H1 (cell line): ENCODE measurements at regions not wholly inside any gene's neighbourhood (a gene's known extent, or its start where the extent isn't known, plus 50 kb on each side); places are given as distances from the start of the nearest gene placed in this dataset.

Experiments used
- CTCF ChIA-PET: fragments of 300-600 bp; sonication (Branson Sonifier 250); formaldehyde crosslinking; loops from one replicate; lab custom pipeline; 2021; ENCODE audit not compliant: partially characterized antibody; lab: Charles Lee
- POLR2A ChIA-PET: fragments of 300-600 bp; sonication (Branson Sonifier 250); formaldehyde crosslinking; loops from one replicate; lab custom pipeline; 2021; ENCODE audit warnings: inconsistent platforms; ENCODE audit not compliant: partially characterized antibody; lab: Charles Lee
- DNase-seq, 2 experiments: peaks; one replicate each; pipeline versions ENCODE4 v3.0.0 to v3.0.0-alpha.2; 2010 to 2022; ENCODE audit warnings: low spot score in 2 of 2, low read depth in 1 of 2, mixed read lengths in 1 of 2
- FAIRE-seq: peaks from 2 replicates; lab custom pipeline; 2011; peaks lifted over from hg19 to GRCh38; lab: Jason Lieb, UNC
- H2AFZ ChIP-seq: 2 replicates; pipeline ENCODE4 v1.8.1; 2012; ENCODE audit warnings: low read length, inconsistent platforms
- H2AK5ac ChIP-seq: 2 replicates; pipeline ENCODE4 v1.6.1; 2013; ENCODE audit warnings: low read depth, low read length
- H2BK120ac ChIP-seq: replicated peaks from 2 replicates; pipeline ENCODE3; 2013; ENCODE audit warnings: low read depth, low read length, inconsistent platforms
- H2BK12ac ChIP-seq: 2 replicates; pipeline ENCODE4 v1.6.1; 2013; ENCODE audit warnings: low read depth, low read length
- H2BK15ac ChIP-seq: 2 replicates; pipeline ENCODE4 v1.6.1; 2013; ENCODE audit warnings: low read length
- H2BK20ac ChIP-seq: 2 replicates; pipeline ENCODE4 v1.6.1; 2013; ENCODE audit warnings: low read length
- H2BK5ac ChIP-seq: 2 replicates; pipeline ENCODE4 v1.6.1; 2013; ENCODE audit warnings: low read depth, low read length
- H3K14ac ChIP-seq: 2 replicates; pipeline ENCODE4 v1.6.1; 2013; ENCODE audit warnings: inconsistent platforms; ENCODE audit not compliant: insufficient read length
- H3K18ac ChIP-seq: 2 replicates; pipeline ENCODE4 v1.6.1; 2013; ENCODE audit warnings: low read length; ENCODE audit errors: extremely low read depth
- H3K23ac ChIP-seq: 2 replicates; pipeline ENCODE4 v1.6.1; 2013; ENCODE audit warnings: inconsistent platforms; ENCODE audit not compliant: insufficient read length
- H3K23me2 ChIP-seq: 2 replicates; pipeline ENCODE4 v1.6.1; 2013; ENCODE audit warnings: low read depth, low read length
- H3K27ac ChIP-seq: 2 replicates; pipeline ENCODE4 v1.6.1; 2011; ENCODE audit warnings: low read depth, low read length, inconsistent platforms
- H3K27me3 ChIP-seq, 4 experiments: replicated peaks in 1 of 4; 1 replicate in 1 of 4; 2 replicates in 3 of 4; pipeline versions ENCODE4 v1.6.1 to v1.8.1; 2011 to 2013; ENCODE audit warnings: low read length in 3 of 4, mild to moderate bottlenecking in 3 of 4, inconsistent platforms in 2 of 4, mixed read lengths in 2 of 4, moderate library complexity in 1 of 4; ENCODE audit not compliant: control insufficient read depth in 3 of 4, insufficient read depth in 3 of 4; ENCODE audit errors: extremely low read depth in 1 of 4
- H3K36me3 ChIP-seq, 4 experiments: 2 replicates each; pipeline versions ENCODE4 v1.6.1 to v1.8.1; 2011 to 2013; ENCODE audit warnings: mild to moderate bottlenecking in 4 of 4, low read length in 3 of 4, moderate library complexity in 2 of 4, control low read depth in 1 of 4, inconsistent platforms in 1 of 4; ENCODE audit not compliant: insufficient read depth in 4 of 4, control insufficient read depth in 2 of 4
- H3K4ac ChIP-seq: replicated peaks from 2 replicates; pipeline ENCODE3; 2013; ENCODE audit warnings: low read length, low read depth, mixed read lengths, inconsistent platforms; ENCODE audit not compliant: insufficient read length
- H3K4me1 ChIP-seq, 4 experiments: replicated peaks in 1 of 4; 1 replicate in 1 of 4; 2 replicates in 3 of 4; pipeline versions ENCODE4 v1.6.1 to v1.8.1; 2011 to 2013; ENCODE audit warnings: low read length in 3 of 4, inconsistent platforms in 2 of 4, mixed read lengths in 1 of 4; ENCODE audit not compliant: insufficient read depth in 4 of 4, control insufficient read depth in 3 of 4
- H3K4me2 ChIP-seq, 2 experiments: 2 replicates each; pipeline versions ENCODE4 v1.6.1 to v1.8.1; 2011 to 2013; ENCODE audit warnings: low read depth in 2 of 2, low read length in 2 of 2, control low read depth in 1 of 2, inconsistent platforms in 1 of 2, mild to moderate bottlenecking in 1 of 2; ENCODE audit not compliant: insufficient read depth in 1 of 2
- H3K4me3 ChIP-seq, 4 experiments: fragments of 200-600, 300-600 bp in 1 of 4; sonication (generic), shearing (Covaris generic), sonication (Bioruptor Twin) in 1 of 4; 2 replicates each; pipeline versions ENCODE4 v1.5.1 to v1.8.1; 2011 to 2016; ENCODE audit warnings: low read length in 4 of 4, low read depth in 3 of 4, control low read depth in 2 of 4, inconsistent platforms in 2 of 4, mild to moderate bottlenecking in 2 of 4, mixed read lengths in 1 of 4, moderate library complexity in 1 of 4; ENCODE audit not compliant: insufficient read depth in 2 of 4; ENCODE audit errors: extremely low read depth in 1 of 4
- H3K56ac ChIP-seq: replicated peaks from 2 replicates; pipeline ENCODE3; 2013; ENCODE audit warnings: low read depth, mild to moderate bottlenecking, mixed read lengths, low read length, inconsistent platforms; ENCODE audit not compliant: insufficient read length
- H3K79me1 ChIP-seq: 2 replicates; pipeline ENCODE4 v1.6.1; 2013; ENCODE audit warnings: low read depth, low read length, control low read depth
- H3K79me2 ChIP-seq, 2 experiments: 2 replicates each; pipeline versions ENCODE4 v1.6.1 to v1.8.1; 2012 to 2013; ENCODE audit warnings: low read length in 2 of 2, mild to moderate bottlenecking in 2 of 2, inconsistent platforms in 1 of 2; ENCODE audit not compliant: insufficient read depth in 2 of 2, control insufficient read depth in 1 of 2
- H3K9ac ChIP-seq, 4 experiments: replicated peaks in 1 of 4; 1 replicate in 1 of 4; 2 replicates in 3 of 4; pipeline versions ENCODE4 v1.6.1 to v1.8.1; 2011 to 2013; ENCODE audit warnings: low read depth in 3 of 4, low read length in 3 of 4, control low read depth in 2 of 4, mild to moderate bottlenecking in 2 of 4, moderate library complexity in 2 of 4, inconsistent platforms in 1 of 4; ENCODE audit errors: extremely low read depth in 1 of 4
- H3K9me3 ChIP-seq, 2 experiments: 2 replicates each; pipeline versions ENCODE4 v1.6.1 to v1.8.1; 2012 to 2013; ENCODE audit warnings: mild to moderate bottlenecking in 2 of 2, moderate library complexity in 2 of 2, control low read depth in 1 of 2, inconsistent platforms in 1 of 2, low read depth in 1 of 2, low read length in 1 of 2, mixed read lengths in 1 of 2; ENCODE audit not compliant: insufficient read depth in 2 of 2
- H4K20me1 ChIP-seq, 2 experiments: replicated peaks in 1 of 2; 2 replicates each; pipeline versions ENCODE3 to v1.8.1; 2011 to 2013; ENCODE audit warnings: inconsistent platforms in 2 of 2, low read length in 2 of 2, mild to moderate bottlenecking in 1 of 2; ENCODE audit not compliant: insufficient read depth in 2 of 2, control insufficient read depth in 1 of 2
- H4K5ac ChIP-seq: 2 replicates; pipeline ENCODE4 v1.6.1; 2013; ENCODE audit warnings: low read length, low read depth, mixed read lengths, inconsistent platforms; ENCODE audit not compliant: insufficient read length
- H4K8ac ChIP-seq: 2 replicates; pipeline ENCODE4 v1.8.0; 2013; ENCODE audit warnings: mild to moderate bottlenecking, moderate library complexity, low read length, inconsistent platforms; ENCODE audit not compliant: insufficient read depth; ENCODE audit errors: extremely low read depth
- H4K91ac ChIP-seq: replicated peaks from 2 replicates; pipeline ENCODE3; 2013; ENCODE audit warnings: low read length, mixed read lengths, inconsistent platforms; ENCODE audit not compliant: insufficient read length
- BACH1 ChIP-seq: IDR thresholded peaks from 2 replicates; pipeline ENCODE4 v1.6.1; 2012; ENCODE audit warnings: low read length, improper control_type of control experiment
- BRCA1 ChIP-seq: IDR thresholded peaks from 2 replicates; pipeline ENCODE4 v1.6.1; 2012; ENCODE audit warnings: low read depth, low read length, improper control_type of control experiment
- CHD1 ChIP-seq: IDR thresholded peaks from 2 replicates; pipeline ENCODE4 v1.6.1; 2012; ENCODE audit warnings: low read depth, low read length, improper control_type of control experiment
- CTBP2 ChIP-seq: IDR thresholded peaks from 2 replicates; pipeline ENCODE4 v1.7.0; 2011; ENCODE audit warnings: borderline replicate concordance, mild to moderate bottlenecking, moderate library complexity, mixed read lengths, low read length; ENCODE audit not compliant: insufficient read depth, insufficient read length
- E2F6 ChIP-seq: IDR thresholded peaks from 2 replicates; pipeline ENCODE4 v1.6.1; 2012; ENCODE audit warnings: inconsistent platforms
- JUN ChIP-seq: IDR thresholded peaks from 2 replicates; pipeline ENCODE4 v1.6.1; 2011; ENCODE audit warnings: low read depth, mild to moderate bottlenecking, improper control_type of control experiment, low read length
- KDM5A ChIP-seq: fragments of 200-600 bp; IDR thresholded peaks from 2 replicates; pipeline ENCODE4 v1.7.1; 2012; ENCODE audit warnings: mild to moderate bottlenecking, low read length, inconsistent platforms, mixed read lengths
- NANOG ChIP-seq: IDR thresholded peaks from 2 replicates; pipeline ENCODE4 v1.6.1; 2011; ENCODE audit warnings: low read length, low read depth, mild to moderate bottlenecking, inconsistent platforms; ENCODE audit not compliant: insufficient read depth, poor library complexity, severe bottlenecking
- POU5F1 ChIP-seq: IDR thresholded peaks from 2 replicates; pipeline ENCODE4 v1.6.1; 2011; ENCODE audit warnings: low read depth, mild to moderate bottlenecking, low read length, moderate library complexity
- SRF ChIP-seq: IDR thresholded peaks from 2 replicates; pipeline ENCODE4 v1.6.1; 2011; ENCODE audit warnings: mild to moderate bottlenecking, low read depth, low read length, moderate library complexity
- SUZ12 ChIP-seq: fragments of 200-600 bp; sonication (generic); IDR thresholded peaks from 2 replicates; pipeline ENCODE4 v1.6.1; 2012; ENCODE audit warnings: mild to moderate bottlenecking, inconsistent platforms, low read length, moderate library complexity, mixed read lengths
- WGBS, 2 experiments: shearing (Covaris generic) in 1 of 2; methylation state at CpG; one replicate each; pipeline versions ENCODE4 v1.1.6 to v1.1.7; 2013 to 2015; ENCODE audit warnings: low lambda C conversion rate in 2 of 2, mixed read lengths in 2 of 2, inconsistent platforms in 1 of 2, low coverage in 1 of 2, missing lambda C conversion rate in 1 of 2; ENCODE audit not compliant: insufficient replicate concordance in 2 of 2, insufficient coverage in 1 of 2, insufficient read length in 1 of 2; ENCODE audit errors: extremely low coverage in 1 of 2, missing lambda C conversion rate in 1 of 2; 5-methylcytosine and 5-hydroxymethylcytosine counted together

GRCh38 chr4:123463869-123464268 is 67.3 kb downstream of the SPRY1 start:
- WGBS, 2 experiments, result 83% methylated on average over 3 of the region's 3 CpGs; no CpG with 5 or more reads in 1 of the 2 experiments
- no peak overlapping the region for H4K8ac ChIP-seq
- H2BK15ac ChIP-seq, result no peak overlapping the region
- TF ChIP-seq CTBP2 (no peak), SRF (no peak), SUZ12 (no peak), POU5F1 (no peak), CHD1 (no peak), BACH1 (no peak), KDM5A (no peak), BRCA1 (no peak), JUN (no peak), NANOG (no peak), E2F6 (no peak)
- H3K79me2 ChIP-seq, result no peaks in the 10 kb centered on the region
- H4K91ac ChIP-seq, result no peak overlapping the region
- no peak overlapping the region for H3K9ac ChIP-seq
- DNase-seq, result no peak
- no peak overlapping the region for H2BK20ac ChIP-seq
- ChIA-PET CTCF (interaction anchor here (0.7 to 1.1 kb wide), 3 partner anchors 9 to 97 kb away, joined by 3 to 4 read pairs (median 3); no protein-coding TSS in a partner anchor), POLR2A (no interaction called here)
- no peak overlapping the region for H2BK5ac ChIP-seq
- FAIRE-seq, result no peak
- no peaks in the 10 kb centered on the region for H3K4me1 ChIP-seq
- H2AK5ac ChIP-seq, result no peak overlapping the region
- H3K9me3 ChIP-seq, result no peaks in the 10 kb centered on the region
- H3K36me3 ChIP-seq, result no peaks in the 10 kb centered on the region
- no peak overlapping the region for H3K4me2 ChIP-seq
- H3K79me1 ChIP-seq, result no peaks in the 10 kb centered on the region
- H2BK120ac ChIP-seq, result no peak overlapping the region
- no peak overlapping the region for H2AFZ ChIP-seq
- H3K4ac ChIP-seq, result no peak overlapping the region
- H3K14ac ChIP-seq, result no peak overlapping the region
- H4K5ac ChIP-seq, result no peak overlapping the region
- H3K27me3 ChIP-seq, result no peaks in the 10 kb centered on the region
- no peaks in the 10 kb centered on the region for H4K20me1 ChIP-seq
- H3K23me2 ChIP-seq, result no peaks in the 10 kb centered on the region
- H3K23ac ChIP-seq, result no peak overlapping the region
- H3K27ac ChIP-seq, result no peak overlapping the region
- no peak overlapping the region for H2BK12ac ChIP-seq
- H3K18ac ChIP-seq, result no peak overlapping the region
- H3K56ac ChIP-seq, result no peak overlapping the region
- no peak overlapping the region for H3K4me3 ChIP-seq
